ENCODE measurements at regions not wholly inside any gene's neighbourhood (a gene's known extent, or its start where the extent isn't known, plus 50 kb on each side); places are given as distances from the start of the nearest gene placed in this dataset.

- DNase-seq (ENCODE audit: low spot score): no peak
Observed at GRCh38 chr10:47104786-47105385, 193.7 kb downstream of the PTPN20 start.

GRCh38 chr10:47107007-47107747 is 192.8 kb upstream of the GDF10 start:
- no peak for DNase-seq (ENCODE audit: low spot score)

- DNase-seq (ENCODE audit: low spot score): no peak
Observed at GRCh38 chr10:47109906-47110305, 190.1 kb upstream of the GDF10 start.

GRCh38 chr10:47111329-47111862 is 188.6 kb upstream of the GDF10 start:
- no peak for DNase-seq (ENCODE audit: low spot score)

- no peak for DNase-seq (ENCODE audit: low spot score)
Observed at GRCh38 chr10:47112612-47113011, 187.4 kb upstream of the GDF10 start.

- no peak for DNase-seq (ENCODE audit: low spot score)
Observed at GRCh38 chr10:47113907-47114500, 186.0 kb upstream of the GDF10 start.

- DNase-seq (ENCODE audit: low spot score): no peak
Observed at GRCh38 chr10:47114680-47115186, 185.3 kb upstream of the GDF10 start.

- no peak for DNase-seq (ENCODE audit: low spot score)
Observed at GRCh38 chr10:47115322-47115721, 184.7 kb upstream of the GDF10 start.

GRCh38 chr10:47116445-47116844 is 183.6 kb upstream of the GDF10 start:
- DNase-seq (ENCODE audit: low spot score): no peak

GRCh38 chr10:47118326-47118725 is 181.7 kb upstream of the GDF10 start:
- no peak for DNase-seq (ENCODE audit: low spot score)

GRCh38 chr10:47121336-47121735 is 178.7 kb upstream of the GDF10 start:
- no peak for DNase-seq (ENCODE audit: low spot score)

- no peak for DNase-seq (ENCODE audit: low spot score)
Observed at GRCh38 chr10:47123716-47124288, 176.2 kb upstream of the GDF10 start.

GRCh38 chr10:47127188-47127785 is 172.7 kb upstream of the GDF10 start:
- DNase-seq (ENCODE audit: low spot score): no peak

GRCh38 chr10:47130491-47130890 is 169.5 kb upstream of the GDF10 start:
- no peak for DNase-seq (ENCODE audit: low spot score)

- no peak for DNase-seq (ENCODE audit: low spot score)
Observed at GRCh38 chr10:47133871-47134570, 166.0 kb upstream of the GDF10 start.

- DNase-seq (ENCODE audit: low spot score): peak; percentile 16
Observed at GRCh38 chr10:47136866-47137265, 163.1 kb upstream of the GDF10 start.

- no peak for DNase-seq (ENCODE audit: low spot score)
Observed at GRCh38 chr10:47137311-47137851, 162.6 kb upstream of the GDF10 start.

GRCh38 chr10:47139121-47139520 is 160.9 kb upstream of the GDF10 start:
- DNase-seq (ENCODE audit: low spot score): no peak

- no peak for DNase-seq (ENCODE audit: low spot score)
Observed at GRCh38 chr10:47140761-47141348, 159.1 kb upstream of the GDF10 start.

- DNase-seq (ENCODE audit: low spot score): no peak
Observed at GRCh38 chr10:47141349-47141748, 158.6 kb upstream of the GDF10 start.

- no peak for DNase-seq (ENCODE audit: low spot score)
Observed at GRCh38 chr10:47143072-47143471, 156.9 kb upstream of the GDF10 start.
